Fibroblast of villous mesenchyme (primary cell): ENCODE measurements at regions not wholly inside any gene's neighbourhood (a gene's known extent, or its start where the extent isn't known, plus 50 kb on each side); places are given as distances from the start of the nearest gene placed in this dataset.

ENCODE experiments used
- DNase-seq: peaks from one replicate; pipeline ENCODE4 v3.0.0-alpha.2; 2010; ENCODE audit warnings: low read depth
- H3K4me3 ChIP-seq: 2 replicates; pipeline ENCODE4 v1.5.1; 2011; ENCODE audit warnings: low read depth, mild to moderate bottlenecking, low read length
- CTCF ChIP-seq: IDR thresholded peaks from 2 replicates; pipeline ENCODE4 v1.5.1; 2012; ENCODE audit warnings: low read depth, mild to moderate bottlenecking, low read length; ENCODE audit not compliant: insufficient read depth

GRCh38 chr14:83960832-83961512, 1569.0 kb upstream of the FLRT2 start:
- TF ChIP-seq CTCF = no peak
- H3K4me3 ChIP-seq = no peak overlapping the region
- no peak for DNase-seq

- no peak for TF ChIP-seq CTCF
- no peak overlapping the region for H3K4me3 ChIP-seq
- DNase-seq = no peak
These were observed 1559.9 kb upstream of the FLRT2 start for GRCh38 chr14:83969998-83970397.

GRCh38 chr14:83972631-83973030, 1557.3 kb upstream of the FLRT2 start:
- TF ChIP-seq CTCF = no peak
- no peak for DNase-seq
- H3K4me3 ChIP-seq = no peak overlapping the region

GRCh38 chr14:83974647-83975163, 1555.2 kb upstream of the FLRT2 start:
- no peak for DNase-seq
- no peak for TF ChIP-seq CTCF

GRCh38 chr14:83975435-83975834, 1554.5 kb upstream of the FLRT2 start:
- no peak for TF ChIP-seq CTCF
- H3K4me3 ChIP-seq = no peak overlapping the region

More at GRCh38 chr14:83974647-83975163, 1555.2 kb upstream of the FLRT2 start:
- H3K4me3 ChIP-seq = no peak overlapping the region

GRCh38 chr14:83975841-83976770, 1553.8 kb upstream of the FLRT2 start:
- DNase-seq = peak; percentile 36
- TF ChIP-seq CTCF = no peak
- H3K4me3 ChIP-seq = no peak overlapping the region

More at GRCh38 chr14:83975435-83975834, 1554.5 kb upstream of the FLRT2 start:
- peak; percentile 33 for DNase-seq
